H54 (cell line): ENCODE measurements at regions not wholly inside any gene's neighbourhood (a gene's known extent, or its start where the extent isn't known, plus 50 kb on each side); places are given as distances from the start of the nearest gene placed in this dataset.

Source experiments
- DNase-seq: peaks from one replicate; pipeline ENCODE4 v3.0.0; 2011; ENCODE audit warnings: low spot score, mixed read lengths; ENCODE audit not compliant: insufficient read length
- FAIRE-seq: peaks from 3 replicates; lab custom pipeline; 2011; peaks lifted over from hg19 to GRCh38; lab: Jason Lieb, UNC
- POLR2A ChIP-seq: IDR thresholded peaks from 2 replicates; pipeline ENCODE4 v1.6.1; 2011; ENCODE audit warnings: low read depth, mild to moderate bottlenecking, low read length

GRCh38 chr6:19635728-19636127 is 201.4 kb upstream of the ID4 start:
- no peak for DNase-seq
- FAIRE-seq = no peak
- TF ChIP-seq POLR2A = no peak

DNA sequence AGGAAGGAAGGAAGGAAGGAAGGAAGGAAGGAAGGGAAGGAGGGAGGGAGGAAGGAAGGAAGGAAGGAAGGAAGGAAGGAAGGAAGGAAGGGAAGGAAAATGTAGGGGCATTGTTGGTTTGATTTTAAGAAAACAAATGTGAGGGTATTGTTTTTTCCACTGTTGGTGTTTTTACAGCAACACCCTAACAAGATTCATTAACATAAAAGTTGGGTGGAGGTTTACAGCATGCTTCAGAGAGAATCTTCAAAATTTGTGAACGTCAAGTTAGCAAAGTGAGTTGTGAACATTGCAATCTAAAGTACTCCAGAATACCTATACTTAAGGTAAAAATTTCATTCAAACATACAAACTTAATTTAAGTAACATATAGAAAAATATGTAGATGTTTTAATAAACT is 200.2 kb upstream of the ID4 start:
- FAIRE-seq (no peak), DNase-seq (no peak)
- no peak for TF ChIP-seq POLR2A

DNA sequence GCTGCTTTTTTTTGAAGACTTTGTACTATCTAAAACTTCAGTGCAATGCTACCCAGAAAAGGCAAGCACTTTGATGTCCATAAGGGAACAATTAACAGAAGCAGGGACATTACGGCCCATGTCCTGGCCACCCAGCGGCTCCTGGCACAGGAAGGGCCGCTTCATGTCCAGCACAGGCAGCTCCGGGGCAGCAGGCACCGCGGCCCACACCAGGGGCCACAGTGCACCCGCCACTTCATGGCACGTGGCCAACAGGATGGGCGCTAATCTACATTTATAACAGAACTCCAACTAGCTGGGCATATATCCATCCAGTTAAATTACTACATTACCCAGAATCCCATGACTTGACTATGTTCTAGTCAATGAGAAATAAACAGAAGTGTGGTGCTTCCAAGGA is 198.2 kb upstream of the ID4 start:
- no peak for TF ChIP-seq POLR2A
- DNase-seq (no peak), FAIRE-seq (no peak)

DNA sequence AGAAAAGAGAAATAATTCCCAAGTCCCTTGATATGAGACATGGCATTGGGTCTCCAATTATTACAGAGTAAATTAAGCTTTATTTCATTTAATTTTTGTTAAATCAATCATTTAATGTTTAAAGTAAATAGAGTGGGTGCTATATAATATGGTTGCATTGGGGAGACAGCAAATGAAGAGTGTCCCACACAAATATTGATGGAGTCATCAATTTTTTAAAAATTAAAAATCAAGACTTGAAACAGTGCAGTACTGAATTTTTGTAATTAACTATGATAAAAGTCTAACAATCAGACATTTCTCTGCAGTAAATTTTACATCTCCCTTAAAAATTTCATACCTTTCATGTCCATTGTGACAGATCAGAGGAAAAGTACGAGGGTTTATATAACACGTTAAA is 193.9 kb upstream of the ID4 start:
- FAIRE-seq (no peak), DNase-seq (no peak)
- no peak for TF ChIP-seq POLR2A

DNA sequence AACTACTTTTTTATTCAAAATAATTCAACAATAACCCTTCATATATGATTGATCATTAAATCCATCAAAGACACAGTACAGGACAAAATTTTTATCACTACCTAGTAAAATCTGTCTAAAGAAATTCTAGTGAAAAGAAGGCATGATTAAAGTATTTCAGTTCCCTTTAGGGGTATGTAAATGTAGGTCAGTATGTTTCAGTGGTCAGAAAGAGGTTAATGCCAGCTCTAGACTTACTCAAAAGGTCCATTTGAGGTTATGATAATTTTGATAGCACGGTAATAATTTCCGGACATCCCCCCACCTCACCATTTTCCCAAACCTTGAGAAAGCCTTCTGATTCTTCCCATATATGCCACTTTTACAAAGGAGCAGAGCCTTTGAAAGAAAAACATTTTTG is 193.5 kb upstream of the ID4 start:
- TF ChIP-seq POLR2A = no peak
- FAIRE-seq = no peak
- DNase-seq = no peak

GRCh38 chr6:19655744-19656143 is 181.4 kb upstream of the ID4 start:
- DNase-seq (no peak), FAIRE-seq (no peak)
- no peak for TF ChIP-seq POLR2A

- FAIRE-seq = no peak
- TF ChIP-seq POLR2A = no peak
- no peak for DNase-seq
Measured at GRCh38 chr6:19660123-19660910, 176.9 kb upstream of the ID4 start.

GRCh38 chr6:19662911-19663310 is 174.3 kb upstream of the ID4 start:
- DNase-seq (no peak), FAIRE-seq (no peak)
- no peak for TF ChIP-seq POLR2A

DNA sequence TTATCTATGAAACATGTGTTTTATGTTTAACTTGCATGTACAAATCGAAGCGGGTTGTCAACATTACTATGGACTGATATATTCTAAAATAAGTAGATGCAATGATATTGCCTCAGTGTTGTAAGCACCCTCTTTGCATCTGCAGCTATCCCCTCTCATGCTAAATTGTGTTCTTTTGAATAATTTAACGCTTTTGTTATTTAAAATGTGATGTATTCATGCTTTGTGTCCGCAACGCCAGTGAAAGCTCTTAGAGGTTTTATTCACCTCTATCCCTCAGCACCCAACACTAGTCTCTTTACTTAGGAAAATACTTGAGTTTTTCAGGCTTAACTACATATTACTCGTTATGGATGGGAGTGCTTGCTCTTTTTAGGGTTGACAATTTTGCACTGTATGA is 173.7 kb upstream of the ID4 start:
- DNase-seq (no peak), FAIRE-seq (no peak)
- TF ChIP-seq POLR2A = no peak

DNA sequence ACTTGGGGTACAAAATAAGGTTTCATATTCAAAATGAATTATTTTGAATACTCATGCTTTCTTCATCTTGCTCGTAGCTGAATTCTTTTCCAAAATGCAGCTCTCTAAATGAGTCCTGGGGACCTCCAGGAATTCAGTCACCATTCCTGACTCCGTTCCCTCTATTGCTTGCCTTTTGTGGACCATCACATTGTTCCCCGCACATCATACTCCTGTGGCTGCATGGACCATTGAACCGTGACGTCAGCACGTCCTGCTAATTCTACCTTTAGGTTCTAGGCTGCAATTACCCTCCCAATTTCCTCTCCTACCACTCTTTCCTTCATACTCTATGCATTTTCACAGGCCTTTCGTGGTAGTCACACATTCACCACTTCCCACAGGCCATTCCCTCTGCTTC is 173.1 kb upstream of the ID4 start:
- no peak for DNase-seq
- no peak for FAIRE-seq
- no peak for TF ChIP-seq POLR2A

GRCh38 chr6:19664878-19665612 is 172.1 kb upstream of the ID4 start:
- no peak for TF ChIP-seq POLR2A
- FAIRE-seq (no peak), DNase-seq (no peak)

- DNase-seq (no peak), FAIRE-seq (no peak)
- no peak for TF ChIP-seq POLR2A
Measured at GRCh38 chr6:19665613-19665909, 171.6 kb upstream of the ID4 start.

DNA sequence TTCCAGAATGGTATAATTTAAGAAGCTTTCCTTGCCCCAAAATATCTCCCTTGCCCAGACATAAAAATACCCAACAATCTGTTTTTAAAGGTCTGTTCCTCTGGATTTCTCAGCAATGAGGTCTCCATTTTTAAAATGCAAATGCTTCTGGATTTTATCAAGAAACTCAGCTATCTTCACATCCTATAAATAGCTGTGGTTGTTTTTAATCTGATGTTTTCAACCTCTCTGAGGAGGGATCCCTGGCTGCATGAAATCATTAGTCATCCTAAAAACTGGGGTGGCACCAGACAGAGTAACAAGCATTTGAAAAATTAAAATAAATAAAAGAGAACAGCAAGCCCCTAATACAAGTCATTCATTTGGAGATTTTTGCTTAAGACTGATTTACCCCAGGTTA is 168.5 kb upstream of the ID4 start:
- DNase-seq = no peak
- no peak for TF ChIP-seq POLR2A

DNA sequence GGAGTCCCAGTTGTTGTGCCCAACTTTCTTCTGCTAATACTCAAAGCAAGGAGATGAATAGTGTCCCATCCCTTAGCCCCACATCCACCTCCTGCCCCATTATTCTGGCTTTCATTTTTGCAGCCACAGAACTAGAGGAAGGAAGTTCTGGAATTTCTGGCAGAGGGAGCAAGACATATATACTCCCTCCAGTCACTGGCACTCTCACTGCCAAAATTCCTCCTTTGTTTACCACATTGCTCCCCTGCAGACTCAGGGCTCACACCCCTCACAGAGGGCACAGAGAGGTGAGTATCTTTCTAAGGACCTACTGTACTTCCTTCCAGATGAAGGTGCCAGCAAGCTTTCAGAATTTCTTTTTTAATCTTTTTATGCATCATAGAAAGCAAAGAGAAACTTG is 168.0 kb upstream of the ID4 start:
- TF ChIP-seq POLR2A = no peak
- FAIRE-seq (no peak), DNase-seq (no peak)

More for the DNA sequence above, 168.5 kb upstream of the ID4 start:
- FAIRE-seq = no peak

DNA sequence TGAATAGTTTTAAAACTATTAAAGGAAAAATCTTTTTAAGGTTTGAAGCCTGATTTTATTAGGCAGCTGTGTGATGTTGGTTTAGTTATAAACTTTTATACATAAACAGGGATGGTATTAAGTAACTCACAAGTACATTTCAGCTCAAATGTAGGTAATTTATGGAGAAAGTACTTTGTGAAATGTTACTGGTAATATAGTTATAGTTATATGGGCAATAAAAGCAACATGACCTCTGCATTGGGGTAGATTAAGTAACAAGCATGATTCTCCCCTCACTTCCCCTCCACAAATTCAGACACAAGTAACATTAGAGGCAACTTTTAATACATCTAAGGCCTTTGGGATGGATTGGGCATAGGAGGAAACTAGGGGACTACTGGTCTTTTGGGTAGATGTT is 154.3 kb upstream of the ID4 start:
- no peak for FAIRE-seq
- no peak for DNase-seq
- TF ChIP-seq POLR2A = no peak
